A549 (cell line): ENCODE measurements at regions not wholly inside any gene's neighbourhood (a gene's known extent, or its start where the extent isn't known, plus 50 kb on each side); places are given as distances from the start of the nearest gene placed in this dataset.
"Not testable (repeated sequence)": the region's sequence is repeated elsewhere in the genome, so short reads cannot be mapped to it uniquely, and the experiment has no call there.

Experiments used
- ATAC-seq, 2 experiments: fragments of 200-7000 bp in 1 of 2; fragments of >200 bp in 1 of 2; cut with Nextera tagmentation in 1 of 2; cut with Tn5 transposase in 1 of 2; 3 replicates each; pipeline versions ENCODE4 v1.8.0 to v1.9.1; 2018 to 2020; ENCODE audit warnings: mild to moderate bottlenecking in 1 of 2, moderate library complexity in 1 of 2
- CTCF ChIA-PET: fragments of 300-600 bp; sonication (Branson Sonifier 250); formaldehyde crosslinking; extraction: SDS; loops from one replicate; lab custom pipeline; 2021; ENCODE audit warnings: antibody characterized with exemption, inconsistent platforms; lab: Yijun Ruan, JAX
- POLR2A ChIA-PET: fragments of 350-600 bp; formaldehyde crosslinking; extraction: SDS; loops from one replicate; lab custom pipeline; 2021; ENCODE audit warnings: antibody characterized with exemption, inconsistent platforms; lab: Yijun Ruan, JAX
- DNase-seq, 2 experiments: peaks; one replicate each; pipeline versions ENCODE4 v3.0.0 to v3.0.0-alpha.2; 2011 to 2016; ENCODE audit warnings: low read depth in 1 of 2, low spot score in 1 of 2
- FAIRE-seq: peaks from 2 replicates; lab custom pipeline; 2011; peaks lifted over from hg19 to GRCh38; lab: Jason Lieb, UNC
- H3K27ac ChIP-seq, 2 experiments: fragments of >200 bp; sonication (Bioruptor Twin); formaldehyde crosslinking; 3 replicates each; pipeline ENCODE4 v1.5.1; 2016 to 2017
- H3K4me1 ChIP-seq: fragments of >200 bp; sonication (Bioruptor Twin); formaldehyde crosslinking; 3 replicates; pipeline ENCODE4 v1.6.1; 2016
- H3K4me2 ChIP-seq: fragments of >200 bp; sonication (Bioruptor Twin); formaldehyde crosslinking; 3 replicates; pipeline ENCODE4 v1.6.1; 2016
- H3K4me3 ChIP-seq: fragments of >200 bp; sonication (Bioruptor Twin); formaldehyde crosslinking; 3 replicates; pipeline ENCODE4 v1.5.1; 2016
- H3K9me3 ChIP-seq: fragments of >200 bp; sonication (Bioruptor Twin); formaldehyde crosslinking; 3 replicates; pipeline ENCODE4 v1.6.1; 2016
- CHD2 ChIP-seq: fragments of 150-350 bp; IDR thresholded peaks from 2 replicates; pipeline ENCODE4 v1.6.1; 2014; ENCODE audit warnings: low read length; ENCODE audit not compliant: partially characterized antibody
- CHD4 ChIP-seq: fragments of 200-600 bp; sonication (generic); IDR thresholded peaks from 2 replicates; pipeline ENCODE4 v1.6.1; 2016; ENCODE audit warnings: antibody characterized with exemption, mild to moderate bottlenecking, borderline replicate concordance
- CTCF ChIP-seq: fragments of >200 bp; sonication (Bioruptor Twin); formaldehyde crosslinking; IDR thresholded peaks from 3 replicates; pipeline ENCODE4 v1.5.1; 2016
- ESRRA ChIP-seq: fragments of 150-350 bp; IDR thresholded peaks from 2 replicates; pipeline ENCODE4 v1.6.1; 2014; ENCODE audit warnings: mild to moderate bottlenecking, low read length, borderline replicate concordance
- HOXB5 ChIP-seq: fragments of 250-450 bp; sonication (Bioruptor Pico); IDR thresholded peaks from 2 replicates; pipeline ENCODE4 v1.5.0; 2020; ENCODE audit warnings: mild to moderate bottlenecking, moderate library complexity
- JUNB ChIP-seq: fragments of >200 bp; sonication (Bioruptor Twin); formaldehyde crosslinking; IDR thresholded peaks from 2 replicates; pipeline ENCODE4 v1.6.1; 2016
- MAFK ChIP-seq: fragments of 450-650 bp; IDR thresholded peaks from 2 replicates; pipeline ENCODE4 v1.6.1; 2014; ENCODE audit not compliant: partially characterized antibody
- MAX ChIP-seq: IDR thresholded peaks from 2 replicates; pipeline ENCODE4 v1.6.1; 2012
- MYC ChIP-seq: IDR thresholded peaks from 2 replicates; pipeline ENCODE4 v1.6.1; 2012; ENCODE audit warnings: mild to moderate bottlenecking, inconsistent platforms, low read length, improper control_type of control experiment, borderline replicate concordance
- NPAS2 ChIP-seq: fragments of 250-450 bp; sonication (Bioruptor Pico); IDR thresholded peaks from 2 replicates; pipeline ENCODE4 v1.8.0; 2022; ENCODE audit warnings: mild to moderate bottlenecking, moderate library complexity, borderline replicate concordance
- PHF8 ChIP-seq: fragments of 200-600 bp; sonication (generic); IDR thresholded peaks from 2 replicates; pipeline ENCODE4 v1.6.1; 2016; ENCODE audit warnings: low read depth, mild to moderate bottlenecking, antibody characterized with exemption, moderate library complexity, borderline replicate concordance
- POLR2AphosphoS2 ChIP-seq: conservative IDR thresholded peaks from 2 replicates; pipeline ENCODE4 v1.6.1; 2012; ENCODE audit warnings: low read length, improper control_type of control experiment, inconsistent platforms
- RAD21 ChIP-seq, 2 experiments: fragments of >200 bp in 1 of 2; sonication (Bioruptor Twin) in 1 of 2; formaldehyde crosslinking in 1 of 2; IDR thresholded peaks in 1 of 2; conservative IDR thresholded peaks in 1 of 2; 2 replicates in 1 of 2; 3 replicates in 1 of 2; pipeline ENCODE4 v1.6.1; 2012 to 2018; ENCODE audit warnings: inconsistent platforms in 1 of 2
- SMC3 ChIP-seq: fragments of >200 bp; sonication (Bioruptor Twin); formaldehyde crosslinking; IDR thresholded peaks from 3 replicates; pipeline ENCODE4 v1.6.1; 2018; ENCODE audit warnings: inconsistent platforms
- TP53 ChIP-seq: fragments of 250-450 bp; sonication (Bioruptor Pico); IDR thresholded peaks from 2 replicates; pipeline ENCODE4 v1.5.0; 2021; ENCODE audit warnings: mild to moderate bottlenecking, moderate library complexity
- ZFP36 ChIP-seq: fragments of 450-650 bp; IDR thresholded peaks from 2 replicates; pipeline ENCODE4 v1.6.1; 2014; ENCODE audit warnings: borderline replicate concordance; ENCODE audit not compliant: partially characterized antibody
- ZNF302 ChIP-seq: fragments of 250-450 bp; sonication (Bioruptor Pico); IDR thresholded peaks from 2 replicates; pipeline ENCODE4 v1.9.0; 2021; ENCODE audit warnings: inconsistent platforms, mild to moderate bottlenecking, moderate library complexity
- WGBS: methylation state at CpG from one replicate; pipeline ENCODE4 v1.1.6; 2017; ENCODE audit errors: missing lambda C conversion rate; 5-methylcytosine and 5-hydroxymethylcytosine counted together
- TF ChIP-seq, protein P1 (sequence below): fragments of 250-450 bp; sonication (Bioruptor Pico); IDR thresholded peaks from 2 replicates; pipeline ENCODE4 v1.5.0; 2021; ENCODE audit warnings: mild to moderate bottlenecking, moderate library complexity, borderline replicate concordance
- TF ChIP-seq, protein P2 (sequence below): fragments of 200-600 bp; sonication (generic); IDR thresholded peaks from 2 replicates; pipeline ENCODE4 v1.6.1; 2016; ENCODE audit warnings: antibody characterized with exemption, mild to moderate bottlenecking, moderate library complexity

DNA sequence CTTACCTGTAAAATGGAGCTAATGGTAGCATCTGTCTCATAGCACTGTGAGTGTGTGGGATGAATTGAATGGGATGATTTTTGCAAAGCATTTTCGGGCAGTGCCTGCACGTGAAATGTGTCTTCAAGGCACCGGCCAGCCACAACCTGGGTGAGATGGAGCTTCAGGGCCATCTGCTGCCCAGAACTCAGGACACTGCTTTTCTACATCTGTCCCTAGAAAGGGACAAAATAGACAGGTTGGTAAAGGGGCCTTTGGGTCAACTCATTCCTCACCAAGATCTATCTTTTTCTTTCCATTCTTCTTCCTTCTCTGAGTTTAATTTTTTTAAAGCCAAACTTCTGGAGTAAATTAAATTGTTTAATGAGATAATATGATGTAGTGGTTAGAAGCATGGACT lies 106.5 kb downstream of the UTP18 start:
- Histone ChIP-seq H3K4me1 (0 out of 3 replicates have a peak, but pooled peaks cover 2% of the 10 kb centered on the region), H3K4me3 (no peak overlapping the region), H3K9me3 (no peaks in the 10 kb centered on the region), H3K27ac (no peak overlapping the region), H3K4me2 (no peak overlapping the region)
- ChIA-PET POLR2A (no interaction called here), CTCF (interaction anchor here (0.9 to 3.9 kb wide), 4 partner anchors 68 to 277 kb away, joined by 3 to 28 read pairs (median 6); no protein-coding TSS in a partner anchor)
- TF ChIP-seq RAD21 (conservative IDR thresholded peaks at IDR 0.05 in 1 of 2, IDR thresholded peaks at IDR 0.05 in 1 of 2) (no peak), CHD4 (no peak), SMC3 (no peak), ZFP36 (no peak), JUNB (no peak), ESRRA (no peak)
- TF ChIP-seq, protein P1, sequence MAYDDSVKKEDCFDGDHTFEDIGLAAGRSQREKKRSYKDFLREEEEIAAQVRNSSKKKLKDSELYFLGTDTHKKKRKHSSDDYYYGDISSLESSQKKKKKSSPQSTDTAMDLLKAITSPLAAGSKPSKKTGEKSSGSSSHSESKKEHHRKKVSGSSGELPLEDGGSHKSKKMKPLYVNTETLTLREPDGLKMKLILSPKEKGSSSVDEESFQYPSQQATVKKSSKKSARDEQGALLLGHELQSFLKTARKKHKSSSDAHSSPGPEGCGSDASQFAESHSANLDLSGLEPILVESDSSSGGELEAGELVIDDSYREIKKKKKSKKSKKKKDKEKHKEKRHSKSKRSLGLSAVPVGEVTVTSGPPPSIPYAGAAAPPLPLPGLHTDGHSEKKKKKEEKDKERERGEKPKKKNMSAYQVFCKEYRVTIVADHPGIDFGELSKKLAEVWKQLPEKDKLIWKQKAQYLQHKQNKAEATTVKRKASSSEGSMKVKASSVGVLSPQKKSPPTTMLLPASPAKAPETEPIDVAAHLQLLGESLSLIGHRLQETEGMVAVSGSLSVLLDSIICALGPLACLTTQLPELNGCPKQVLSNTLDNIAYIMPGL (CRISPR knock-in tag): no peak
- ATAC-seq (no peak), FAIRE-seq (no peak), DNase-seq (no peak)
- WGBS: 51% methylated on average over 3 of the region's 3 CpGs

DNA sequence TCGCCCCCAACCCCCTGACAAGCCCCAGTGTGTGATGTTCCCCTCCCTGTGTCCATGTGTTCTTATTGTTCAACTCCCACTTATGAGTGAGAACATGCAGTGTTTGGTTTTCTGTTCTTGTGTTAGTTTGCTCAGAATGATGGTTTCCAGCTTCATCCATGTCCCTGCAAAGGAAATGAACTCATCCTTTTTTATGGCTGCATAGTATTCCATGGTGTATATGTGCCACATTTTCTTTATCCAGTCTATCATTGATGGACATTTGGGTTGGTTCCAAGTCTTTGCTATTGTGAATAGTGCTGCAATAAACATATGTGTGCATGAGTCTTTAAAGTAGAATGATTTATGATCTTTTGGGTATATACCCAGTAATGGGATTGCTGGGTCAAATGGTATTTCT lies 107.5 kb downstream of the UTP18 start:
- CTCF ChIA-PET: interaction anchor here (2.4 to 5.0 kb wide), 2 partner anchors 94 to 167 kb away, joined by 8 to 186 read pairs; no protein-coding TSS in a partner anchor
- DNase-seq, H3K4me1 ChIP-seq, ATAC-seq, POLR2A ChIA-PET, FAIRE-seq, H3K9me3 ChIP-seq, H3K4me3 ChIP-seq, H3K4me2 ChIP-seq, H3K27ac ChIP-seq: not testable (repeated sequence)
- 0% methylated on average over 1 of the region's 1 CpG for WGBS

GRCh38 chr17:51371732-51372151 lies 111.4 kb downstream of the UTP18 start:
- FAIRE-seq (peak; percentile 93), ATAC-seq (peak; percentile 96 to 98), DNase-seq (peak; percentile 86 to 88)
- Histone ChIP-seq H3K4me1 (0 out of 3 replicates have a peak, but pooled peaks cover 3% of the 10 kb centered on the region), H3K9me3 (no peaks in the 10 kb centered on the region), H3K27ac (peak overlapping the region; percentile 37 to 59; a peak in 4 of 6 replicates), H3K4me2 (peak overlapping the region; percentile 28; the same call in 1 of the 3 replicates), H3K4me3 (no peak overlapping the region)
- WGBS: 14% methylated on average over 5 of the region's 5 CpGs
- ChIA-PET POLR2A (no interaction called here), CTCF (interaction anchor here (0.6 to 5.0 kb wide), 107 partner anchors 9 to 1778 kb away, joined by 3 to 186 read pairs (median 4); no protein-coding TSS in a partner anchor)
- TF ChIP-seq SMC3 (peak; percentile 97), RAD21 (conservative IDR thresholded peaks at IDR 0.05 in 1 of 2, IDR thresholded peaks at IDR 0.05 in 1 of 2) (peak; percentile 98 to 100), HOXB5 (CRISPR knock-in tag) (no peak), CHD2 (no peak), CTCF (peak; percentile 94)

- DNase-seq: peak; percentile 33 to 77
- Histone ChIP-seq H3K4me3 (no peak overlapping the region), H3K4me1 (0 out of 3 replicates have a peak, but pooled peaks cover 3% of the 10 kb centered on the region), H3K9me3 (no peaks in the 10 kb centered on the region), H3K27ac (peak overlapping the region; percentile 37 to 59; a peak in 4 of 6 replicates), H3K4me2 (no peak overlapping the region)
- ChIA-PET POLR2A (no interaction called here), CTCF (interaction anchor here (0.6 to 5.0 kb wide), 97 partner anchors 8 to 1777 kb away, joined by 3 to 186 read pairs (median 5); no protein-coding TSS in a partner anchor)
- no peak for FAIRE-seq
- 47% methylated on average over 5 of the region's 5 CpGs for WGBS
- ATAC-seq: peak; percentile 36 to 81; a peak in 4 of 6 replicates
- TF ChIP-seq PHF8: no peak
- TF ChIP-seq MAX: peak; percentile 18; the same call in 1 of the 2 replicates
- no peak for TF ChIP-seq MYC
- no peak for TF ChIP-seq POLR2AphosphoS2
- no peak for TF ChIP-seq TP53 (CRISPR knock-in tag)
- TF ChIP-seq, protein P2, sequence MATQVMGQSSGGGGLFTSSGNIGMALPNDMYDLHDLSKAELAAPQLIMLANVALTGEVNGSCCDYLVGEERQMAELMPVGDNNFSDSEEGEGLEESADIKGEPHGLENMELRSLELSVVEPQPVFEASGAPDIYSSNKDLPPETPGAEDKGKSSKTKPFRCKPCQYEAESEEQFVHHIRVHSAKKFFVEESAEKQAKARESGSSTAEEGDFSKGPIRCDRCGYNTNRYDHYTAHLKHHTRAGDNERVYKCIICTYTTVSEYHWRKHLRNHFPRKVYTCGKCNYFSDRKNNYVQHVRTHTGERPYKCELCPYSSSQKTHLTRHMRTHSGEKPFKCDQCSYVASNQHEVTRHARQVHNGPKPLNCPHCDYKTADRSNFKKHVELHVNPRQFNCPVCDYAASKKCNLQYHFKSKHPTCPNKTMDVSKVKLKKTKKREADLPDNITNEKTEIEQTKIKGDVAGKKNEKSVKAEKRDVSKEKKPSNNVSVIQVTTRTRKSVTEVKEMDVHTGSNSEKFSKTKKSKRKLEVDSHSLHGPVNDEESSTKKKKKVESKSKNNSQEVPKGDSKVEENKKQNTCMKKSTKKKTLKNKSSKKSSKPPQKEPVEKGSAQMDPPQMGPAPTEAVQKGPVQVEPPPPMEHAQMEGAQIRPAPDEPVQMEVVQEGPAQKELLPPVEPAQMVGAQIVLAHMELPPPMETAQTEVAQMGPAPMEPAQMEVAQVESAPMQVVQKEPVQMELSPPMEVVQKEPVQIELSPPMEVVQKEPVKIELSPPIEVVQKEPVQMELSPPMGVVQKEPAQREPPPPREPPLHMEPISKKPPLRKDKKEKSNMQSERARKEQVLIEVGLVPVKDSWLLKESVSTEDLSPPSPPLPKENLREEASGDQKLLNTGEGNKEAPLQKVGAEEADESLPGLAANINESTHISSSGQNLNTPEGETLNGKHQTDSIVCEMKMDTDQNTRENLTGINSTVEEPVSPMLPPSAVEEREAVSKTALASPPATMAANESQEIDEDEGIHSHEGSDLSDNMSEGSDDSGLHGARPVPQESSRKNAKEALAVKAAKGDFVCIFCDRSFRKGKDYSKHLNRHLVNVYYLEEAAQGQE: no peak
- no peak for TF ChIP-seq NPAS2 (CRISPR knock-in tag)
- TF ChIP-seq MAFK: no peak
- TF ChIP-seq ZNF302: no peak
Measured at GRCh38 chr17:51372345-51373004, 112.1 kb downstream of the UTP18 start.
